D341Med (cell line): ENCODE measurements at regions not wholly inside any gene's neighbourhood (a gene's known extent, or its start where the extent isn't known, plus 50 kb on each side); places are given as distances from the start of the nearest gene placed in this dataset.
A peak's percentile ranks its signal among the peaks of the same experiment; 100 is the strongest.
"Not testable (repeated sequence)": the region's sequence is repeated elsewhere in the genome, so short reads cannot be mapped to it uniquely, and the experiment has no call there.

ENCODE experiments used
- DNase-seq: peaks from one replicate; pipeline ENCODE4 v3.0.0; 2012; ENCODE audit warnings: low spot score

DNA sequence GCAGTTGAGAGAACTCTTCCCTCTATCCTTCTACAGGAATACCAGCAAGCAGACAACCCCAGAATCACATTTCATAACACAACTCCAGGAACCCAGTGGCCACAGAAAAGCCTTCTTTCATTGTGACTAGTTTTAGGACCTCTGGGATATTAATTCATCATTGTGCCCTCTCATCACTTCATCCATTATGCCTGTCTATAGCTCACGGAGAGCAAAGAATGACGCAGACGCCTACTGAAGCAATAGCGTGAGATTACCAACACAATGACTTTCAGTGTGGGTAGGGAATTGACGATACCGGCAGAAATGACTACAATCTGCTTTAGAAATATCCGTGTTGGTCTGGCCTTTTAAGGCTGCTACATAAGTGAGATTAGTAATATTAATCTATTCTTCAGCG is 158.1 kb upstream of the FOXG1 start:
- DNase-seq = no peak

DNA sequence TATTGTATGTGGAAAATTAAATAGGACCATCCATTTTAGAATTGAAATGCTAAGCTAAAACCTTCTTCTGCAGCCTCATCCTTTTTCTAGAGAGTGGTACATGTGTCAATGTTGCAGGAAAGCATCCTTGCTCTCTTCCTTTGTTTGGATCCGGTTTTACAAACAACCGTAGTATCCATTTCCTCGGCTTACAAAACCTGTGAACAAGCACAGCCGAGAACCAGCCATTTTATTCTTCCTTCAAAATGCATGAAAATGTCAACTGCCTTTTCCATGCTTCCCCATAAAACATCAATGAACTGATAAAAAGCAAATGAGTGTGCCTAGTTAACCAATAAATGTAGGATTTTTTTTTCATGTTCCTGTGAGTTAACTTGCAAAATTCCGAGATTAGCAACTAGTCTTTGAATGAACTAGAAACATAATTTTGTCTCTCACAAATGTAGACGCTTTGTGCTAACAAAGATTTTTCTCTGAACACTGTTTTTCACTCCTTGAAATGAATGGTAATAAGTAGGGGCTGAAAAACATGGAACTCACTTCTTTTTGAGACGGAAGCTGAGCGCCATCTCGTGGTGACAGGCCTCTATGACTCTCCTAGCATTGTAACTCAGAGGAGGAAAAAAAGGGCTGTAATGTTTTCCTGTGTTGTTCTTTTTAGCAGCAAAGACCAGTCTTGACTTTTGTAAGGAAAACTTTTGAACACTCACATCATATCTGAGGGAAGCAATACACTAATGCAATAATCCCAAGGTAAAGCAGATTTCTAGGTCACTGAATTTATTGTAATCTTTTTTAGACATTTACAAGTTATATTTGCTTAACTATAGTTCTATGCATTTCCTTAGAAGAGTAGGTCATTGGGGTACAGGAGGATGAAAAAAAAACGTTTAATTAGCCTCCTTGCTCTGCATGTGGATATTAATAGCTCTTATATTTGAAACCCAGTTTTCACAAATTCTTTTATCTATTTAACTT is 157.4 kb upstream of the FOXG1 start:
- DNase-seq = peak; percentile 59

DNA sequence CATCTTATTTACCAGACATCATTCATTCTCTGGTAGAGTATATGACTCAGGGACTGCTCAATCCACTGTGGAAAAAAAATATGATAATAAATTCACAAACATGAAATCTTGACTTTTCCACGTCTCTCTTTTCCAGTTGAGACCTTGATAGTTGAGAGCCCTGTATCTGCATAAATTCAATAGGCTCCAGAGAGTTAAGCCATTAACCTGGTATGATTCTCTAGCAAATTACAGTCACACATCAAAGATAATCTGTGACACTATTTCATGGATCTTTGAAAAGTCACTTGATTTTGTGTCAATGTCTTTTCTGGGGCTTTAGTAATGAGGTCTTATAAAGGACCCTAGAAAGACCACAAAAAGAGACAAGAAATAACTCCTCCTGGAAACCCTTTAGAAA is 154.2 kb upstream of the FOXG1 start:
- no peak for DNase-seq

DNA sequence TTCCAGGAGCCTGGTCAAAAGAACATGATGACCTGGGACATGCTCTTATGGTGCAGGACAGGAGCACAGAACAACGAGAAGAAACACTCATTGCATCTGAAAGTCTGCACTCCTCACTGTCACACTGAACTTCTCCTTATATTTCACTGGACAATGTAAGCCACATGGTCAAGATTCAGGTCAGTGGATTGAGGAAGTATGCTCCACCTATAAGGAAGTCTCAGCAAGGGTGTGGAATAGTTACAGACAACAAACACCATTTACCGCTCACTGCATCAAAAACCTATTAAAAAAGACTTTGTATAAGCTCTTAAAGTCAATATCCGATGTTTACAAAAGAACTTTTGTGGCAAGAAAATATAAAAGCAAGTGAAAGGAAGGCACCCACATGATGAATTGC is 153.1 kb upstream of the FOXG1 start:
- DNase-seq = no peak

DNA sequence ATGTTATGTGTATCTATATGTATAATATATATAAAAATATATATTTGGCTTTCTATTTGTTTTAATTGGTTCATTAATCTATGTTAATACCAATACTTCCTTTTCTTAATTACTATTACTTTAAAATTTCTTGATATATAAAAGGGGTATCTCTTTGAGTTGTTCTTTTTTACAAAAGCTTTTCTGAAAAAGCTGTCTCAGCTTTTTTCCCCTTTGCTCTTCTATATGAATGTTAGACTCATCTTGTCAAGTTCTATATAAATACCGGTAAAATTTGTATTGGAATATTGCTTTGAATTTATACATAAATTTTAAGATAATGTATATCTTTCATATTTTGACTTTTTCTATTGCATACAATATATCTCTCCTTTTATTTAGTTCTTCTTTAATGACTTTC is 139.8 kb upstream of the FOXG1 start:
- no peak for DNase-seq

DNA sequence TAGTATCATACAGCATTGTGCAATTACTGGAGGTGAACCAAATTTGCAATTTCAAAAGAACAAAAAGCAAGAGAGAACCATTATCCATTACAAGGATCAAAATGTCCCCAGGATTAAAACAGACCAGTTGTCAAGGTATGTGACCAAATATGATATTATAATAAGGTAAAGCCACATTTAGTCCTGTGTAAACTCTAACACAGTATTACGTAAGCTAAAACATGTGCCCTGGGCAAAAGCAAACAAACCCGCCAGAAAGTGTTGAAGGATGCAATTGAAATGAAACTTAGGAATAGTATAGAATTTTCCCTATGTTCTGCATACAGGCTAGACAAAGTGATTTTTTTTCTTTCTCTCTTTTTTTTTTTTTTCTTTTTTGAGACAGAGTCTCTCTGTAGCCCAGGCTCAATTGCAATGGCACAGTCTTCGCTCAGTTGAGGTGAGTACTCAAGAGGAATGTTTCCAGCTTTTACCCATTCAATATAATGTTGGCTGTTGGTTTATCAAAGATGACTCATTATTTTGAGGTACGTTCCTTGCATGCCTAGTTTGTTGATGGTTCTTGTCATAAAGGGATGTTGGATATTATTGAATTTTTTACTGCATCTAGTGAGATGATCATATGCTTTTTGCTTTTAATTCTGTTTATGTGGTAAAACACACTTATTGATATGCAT is 137.1 kb upstream of the FOXG1 start:
- DNase-seq = no peak

DNA sequence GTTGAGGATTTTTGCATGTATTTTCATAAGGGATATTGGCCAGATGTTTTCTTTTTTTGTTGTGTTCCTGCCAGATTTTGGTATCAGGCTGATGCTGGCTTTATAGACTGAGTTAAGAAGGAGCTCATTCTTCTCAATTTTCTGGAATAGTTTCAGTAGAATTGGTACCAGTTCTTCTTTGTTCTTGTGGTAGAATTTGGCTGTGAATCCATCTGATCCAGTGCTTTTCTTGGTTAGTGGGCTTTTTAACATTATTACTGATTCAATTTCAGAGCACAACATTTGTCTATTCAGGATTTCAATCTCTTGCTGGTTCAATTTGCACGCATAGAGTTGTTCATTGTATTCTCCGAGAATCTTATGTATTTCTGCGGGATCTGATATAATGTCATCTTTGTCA is 136.5 kb upstream of the FOXG1 start:
- no peak for DNase-seq

DNA sequence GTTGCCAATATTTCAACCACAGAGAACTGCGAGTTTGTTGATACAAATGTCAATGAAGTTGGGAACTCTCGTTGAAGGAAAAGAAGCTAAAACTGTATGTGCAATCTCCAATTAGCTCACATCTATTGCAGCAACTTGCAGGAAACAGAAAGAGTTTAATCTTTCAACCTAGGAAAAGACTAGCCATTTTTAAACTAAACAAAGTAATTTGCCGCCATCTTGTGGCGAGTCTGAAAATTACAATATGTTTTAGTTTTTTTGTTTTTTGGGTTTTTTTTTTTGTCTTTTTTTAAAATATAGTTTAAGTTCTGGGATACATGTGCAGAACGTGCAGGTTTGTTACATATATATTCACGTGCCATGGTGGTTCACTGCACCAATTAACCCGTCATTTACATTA is 131.2 kb upstream of the FOXG1 start:
- peak; percentile 29 for DNase-seq

DNA sequence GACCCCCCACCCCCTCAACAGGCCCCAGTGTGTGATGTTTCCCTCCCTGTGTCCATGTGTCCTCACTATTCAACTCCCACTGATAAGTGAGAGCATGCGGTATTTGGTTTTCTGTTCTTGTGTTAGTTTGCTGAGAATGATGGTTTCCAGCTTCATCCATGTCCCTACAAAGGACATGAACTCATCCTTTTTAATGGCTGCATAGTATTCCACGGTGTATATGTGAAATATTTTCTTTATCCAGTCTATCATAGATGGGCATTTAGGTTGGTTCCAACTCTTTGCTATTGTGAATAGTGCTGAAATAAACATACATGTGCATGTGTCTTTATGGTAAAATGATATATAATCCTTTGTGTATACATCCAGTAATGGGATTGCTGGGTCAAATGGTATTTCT is 130.8 kb upstream of the FOXG1 start:
- not testable (repeated sequence) for DNase-seq

DNA sequence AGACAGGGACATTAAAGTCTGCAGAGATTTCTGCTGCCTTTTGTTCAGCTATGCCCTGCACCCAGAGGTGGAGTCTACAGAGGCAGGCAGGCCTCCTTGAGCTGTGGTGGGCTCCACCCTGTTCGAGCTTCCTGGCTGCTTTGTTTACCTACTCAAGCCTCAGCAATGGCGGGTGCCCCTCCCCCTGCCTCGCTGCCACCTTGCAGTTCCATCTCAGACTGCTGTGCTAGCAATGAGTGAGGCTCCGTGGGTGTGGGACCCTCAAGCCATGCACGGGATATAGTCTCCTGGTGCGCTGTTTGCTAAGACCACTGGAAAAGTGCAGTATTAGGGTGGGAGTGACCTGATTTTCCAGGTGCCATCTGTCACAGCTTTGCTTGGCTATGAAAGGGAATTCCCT is 125.4 kb upstream of the FOXG1 start:
- not testable (repeated sequence) for DNase-seq

DNA sequence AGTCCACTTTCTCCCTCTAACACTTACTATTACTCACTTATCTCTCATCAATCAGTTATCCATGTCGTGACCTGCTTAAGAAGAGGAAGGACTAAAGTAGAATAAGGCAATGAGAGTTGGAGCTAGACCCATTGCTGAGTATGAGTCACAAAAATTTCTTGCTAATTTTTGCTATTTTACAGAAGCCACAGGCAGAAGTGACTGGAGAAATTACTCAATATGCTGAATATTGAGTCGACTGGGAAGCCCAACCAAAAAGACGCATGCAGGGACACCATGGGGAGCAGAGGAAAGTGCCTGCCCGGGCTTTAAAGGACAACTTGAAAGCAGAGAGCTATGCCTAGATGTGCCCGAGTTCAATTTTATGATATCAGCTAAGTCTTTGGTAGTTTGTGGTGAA is 115.4 kb upstream of the FOXG1 start:
- DNase-seq = no peak

DNA sequence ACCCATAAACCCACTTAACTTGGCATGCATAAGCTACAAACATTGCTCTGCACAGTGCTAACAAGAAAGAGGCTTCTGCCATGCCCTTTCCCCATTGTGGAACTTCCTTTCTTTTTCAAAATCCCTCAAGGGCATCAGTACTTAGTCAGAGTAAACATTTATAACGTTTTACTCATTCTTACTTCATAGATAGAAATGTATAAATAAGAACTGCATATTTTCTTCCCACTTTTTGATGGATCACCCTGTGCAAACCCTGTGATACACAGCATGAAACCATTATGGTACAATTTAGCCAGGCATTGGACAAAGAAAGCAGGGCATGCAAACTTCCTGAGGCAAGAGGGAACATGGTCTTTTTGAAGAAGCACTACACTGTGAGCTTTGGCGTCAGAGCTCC is 113.8 kb upstream of the FOXG1 start:
- no peak for DNase-seq

DNA sequence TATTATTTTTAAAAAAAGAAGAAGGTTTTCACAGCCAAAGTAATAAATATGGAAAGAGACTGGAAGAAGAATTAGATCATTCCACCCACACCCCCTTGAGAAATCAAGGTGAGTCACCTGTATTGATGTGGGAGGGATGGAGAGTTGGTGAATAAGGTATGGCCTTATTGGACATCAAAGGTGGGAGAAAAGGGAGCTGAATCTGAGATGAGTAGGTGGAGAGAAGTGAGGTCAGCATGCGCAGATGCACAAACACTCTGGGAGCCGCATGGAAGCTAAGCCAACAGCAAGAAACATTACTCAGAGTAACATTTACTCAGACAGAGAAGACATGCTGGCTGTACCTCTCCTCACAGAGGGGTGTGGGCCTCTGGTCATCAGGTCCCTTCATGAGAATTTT is 113.1 kb upstream of the FOXG1 start:
- DNase-seq = no peak

DNA sequence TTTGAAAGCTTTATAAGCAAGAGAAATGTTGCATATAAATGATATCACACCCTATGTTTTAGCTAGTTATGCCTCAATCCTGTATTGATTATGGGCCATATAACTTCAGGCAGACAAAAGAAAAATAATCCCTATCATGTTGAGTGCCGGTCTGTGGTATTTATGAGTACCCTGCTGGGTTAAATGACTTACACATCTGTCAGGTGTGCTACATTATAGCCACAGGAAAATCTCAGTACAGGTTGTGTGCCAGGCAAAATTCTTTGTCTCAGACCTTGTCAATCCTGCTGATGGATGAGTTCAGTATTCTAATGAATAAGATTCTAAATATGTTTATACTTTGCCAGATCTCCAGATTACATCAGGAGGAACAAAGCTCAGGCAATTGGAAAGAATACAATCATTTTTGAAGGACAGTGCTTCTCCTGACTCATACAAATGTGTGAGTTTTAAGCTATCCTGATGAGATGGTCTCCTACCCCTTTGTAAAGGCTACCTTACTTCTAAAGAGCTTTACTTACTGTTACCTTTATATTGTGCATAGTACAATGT is 109.8 kb upstream of the FOXG1 start:
- DNase-seq = no peak

DNA sequence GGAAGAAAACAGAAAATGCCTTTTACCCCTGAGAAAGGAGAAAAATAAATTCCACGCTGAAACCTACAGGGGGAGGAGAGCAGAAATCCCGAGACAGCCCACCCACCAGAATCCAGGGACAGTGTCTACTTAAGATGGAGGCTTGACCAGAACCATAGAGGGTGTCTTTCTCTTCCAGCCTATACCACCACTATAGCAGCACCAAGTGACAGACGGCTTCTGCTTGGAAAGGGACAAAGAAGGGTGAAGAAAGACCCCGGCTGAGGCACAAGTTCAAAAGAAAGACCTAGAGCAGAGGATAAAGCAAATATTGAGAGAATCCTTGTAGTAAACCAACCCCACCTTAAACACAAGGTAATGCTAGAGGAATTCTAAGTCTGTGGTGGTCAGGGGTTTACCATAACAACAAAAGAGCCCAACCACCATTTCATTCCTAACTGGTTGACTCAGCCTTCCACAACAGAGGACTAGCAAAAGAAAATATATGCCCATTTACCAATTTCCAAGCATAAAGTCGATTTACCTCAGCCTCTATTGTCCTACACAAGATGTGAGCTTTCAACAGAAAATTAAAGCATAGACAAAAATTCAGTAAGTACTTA is 105.3 kb upstream of the FOXG1 start:
- DNase-seq = no peak

DNA sequence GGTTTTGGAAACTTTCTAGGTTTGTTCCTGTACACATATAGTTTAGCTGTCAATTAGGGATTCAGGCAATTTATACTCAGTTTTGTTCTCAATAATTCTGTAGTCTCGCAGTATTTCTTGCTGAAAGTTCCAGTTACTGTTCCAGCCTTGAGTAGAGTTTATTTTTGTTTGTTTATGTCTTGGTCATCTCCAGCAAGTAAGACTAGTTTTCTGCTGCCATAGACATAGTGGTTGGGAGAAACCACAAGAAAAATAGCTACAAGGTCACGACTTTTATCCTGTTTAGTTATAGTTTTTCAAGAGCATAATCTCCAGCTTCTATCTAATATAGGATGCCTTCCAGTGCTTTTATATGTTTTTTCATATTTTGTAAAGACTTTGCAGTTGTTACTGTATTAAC is 99.6 kb upstream of the FOXG1 start:
- DNase-seq = no peak

DNA sequence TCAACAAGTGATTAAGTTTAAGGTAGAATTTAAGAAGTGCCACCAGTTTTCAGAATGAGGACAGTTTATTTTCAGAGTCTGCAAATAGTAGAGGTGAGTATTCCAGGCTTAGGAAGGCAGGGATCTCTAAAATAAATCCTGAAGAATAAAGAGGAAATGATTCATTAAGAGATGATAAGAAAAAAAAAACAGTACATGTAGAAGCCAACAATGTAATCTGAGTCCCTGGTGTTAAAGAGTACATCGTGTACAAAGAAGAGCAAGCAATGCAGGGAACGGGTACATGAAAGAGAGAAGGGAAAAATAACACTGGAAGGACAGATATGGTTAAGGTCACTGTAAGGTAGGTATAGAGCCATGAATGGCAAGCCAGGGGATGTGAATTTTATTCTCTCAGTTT is 95.2 kb upstream of the FOXG1 start:
- DNase-seq = no peak

DNA sequence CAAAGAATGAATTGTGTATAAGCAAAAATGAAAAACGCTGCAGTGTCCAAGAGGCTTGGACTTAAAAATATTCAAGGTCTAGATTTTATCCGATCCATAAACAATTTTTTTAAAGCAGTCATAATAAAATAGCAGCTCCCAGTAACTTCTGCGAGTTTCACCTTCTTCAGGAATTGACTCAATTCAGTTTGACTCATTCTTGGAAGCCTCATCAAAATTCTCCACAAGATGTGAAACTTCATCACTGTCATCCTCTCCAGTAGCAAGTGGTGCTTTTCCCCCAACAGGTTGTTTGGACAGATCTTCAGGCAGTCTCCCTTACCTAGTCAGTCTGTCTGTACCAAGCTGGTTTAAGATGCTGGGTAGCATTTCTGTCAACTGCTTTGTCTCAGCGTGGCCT is 93.5 kb upstream of the FOXG1 start:
- no peak for DNase-seq

DNA sequence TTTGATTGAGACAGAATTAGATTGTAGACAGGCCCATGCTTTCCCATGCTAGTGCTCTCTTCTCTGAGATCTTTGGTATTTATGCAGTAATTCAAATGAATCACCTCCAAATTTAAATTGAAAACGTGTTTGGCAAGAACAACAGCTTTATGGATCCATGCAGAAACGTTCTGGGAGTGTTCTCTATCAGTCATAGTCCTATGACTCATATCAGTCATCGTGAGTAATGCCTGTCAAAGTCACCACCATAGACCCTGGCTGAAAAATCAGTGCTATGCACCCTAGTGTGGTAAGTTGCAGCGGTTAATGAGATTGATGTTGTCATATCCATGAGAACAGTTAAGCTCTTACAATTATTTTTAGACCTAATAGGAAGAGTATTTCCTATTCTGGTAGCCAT is 90.1 kb upstream of the FOXG1 start:
- DNase-seq = no peak

DNA sequence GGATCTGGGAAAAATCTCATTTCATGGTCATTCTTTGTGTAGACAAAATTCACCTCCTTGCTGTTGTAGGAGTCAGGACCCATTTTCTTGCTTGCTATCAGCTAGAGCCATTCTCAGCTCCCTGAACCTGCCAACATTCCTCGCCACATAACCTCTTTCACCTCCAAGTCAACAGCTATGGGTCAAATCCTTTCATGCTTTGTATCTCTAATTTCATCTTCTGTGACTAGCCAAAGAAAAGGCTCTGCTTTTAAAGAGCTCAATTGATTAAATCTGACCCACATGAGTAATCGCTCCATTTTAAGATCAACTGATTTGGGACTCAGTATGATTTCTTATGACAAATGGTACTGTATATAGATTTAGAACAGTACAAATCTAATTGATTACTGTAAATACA is 89.2 kb upstream of the FOXG1 start:
- no peak for DNase-seq

DNA sequence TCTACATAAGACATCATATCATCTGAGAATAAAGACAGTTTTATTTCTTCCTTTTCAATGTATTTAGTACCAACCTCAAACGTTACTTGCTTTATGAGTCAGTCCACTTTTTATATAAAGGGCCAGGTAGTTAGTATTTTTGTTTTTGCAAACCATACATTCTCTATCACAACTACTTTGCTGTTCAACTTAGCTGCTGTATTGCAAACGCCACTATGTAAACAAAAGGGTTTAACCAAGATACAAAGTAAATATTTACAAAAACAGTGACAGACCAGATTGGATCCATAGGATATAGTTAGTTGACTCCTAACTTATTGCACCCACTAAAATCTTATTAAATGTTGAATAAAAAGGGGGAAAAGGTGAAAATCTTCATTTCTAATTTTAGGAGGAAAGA is 87.7 kb upstream of the FOXG1 start:
- DNase-seq = no peak

DNA sequence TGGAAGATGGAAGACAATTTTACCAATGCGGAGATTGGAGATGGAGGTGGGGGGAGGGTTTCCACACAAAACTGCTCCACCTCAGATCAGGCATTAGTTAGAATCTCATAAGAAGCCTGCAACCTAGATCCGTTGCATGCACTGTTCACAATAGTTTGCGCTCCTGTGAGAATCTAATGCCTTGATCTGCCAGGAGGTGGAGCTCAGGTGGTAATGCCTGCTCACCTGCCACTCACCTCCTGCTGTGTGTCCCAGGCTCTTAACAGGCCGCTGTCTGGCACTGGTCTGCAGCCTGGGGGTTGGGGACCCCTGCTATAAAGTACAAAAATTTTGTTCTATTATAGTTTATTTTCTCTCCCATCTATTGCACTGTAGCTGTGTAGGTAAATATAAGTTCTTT is 84.9 kb upstream of the FOXG1 start:
- no peak for DNase-seq
